Right lobe of liver (tissue), 4 donors: ENCODE measurements at regions not wholly inside any gene's neighbourhood (a gene's known extent, or its start where the extent isn't known, plus 50 kb on each side); places are given as distances from the start of the nearest gene placed in this dataset.

Source experiments
- POLR2A ChIP-seq: fragments of 450-650 bp; IDR thresholded peaks from one replicate; pipeline ENCODE4 v1.6.1; 2017; ENCODE audit warnings: antibody characterized with exemption, mild to moderate bottlenecking
- TF ChIP-seq, protein P1 (sequence below), 4 donors: fragments of 200-600 bp in 3 of 4; fragments of 450-650 bp in 1 of 4; IDR thresholded peaks; one replicate each; pipeline versions ENCODE4 v1.5.1 to v1.8.0; 2016 to 2022; ENCODE audit warnings: antibody characterized with exemption in 4 of 4, mild to moderate bottlenecking in 2 of 4
- donor health status: DM: no; HTN: no; CAD: no.
- donor health status: DM: no; HTN: no; CAD: no.
- donor health status: DM: no; HTN: yes; CAD: no.

GRCh38 chr1:104456724-104457123 lies 707.0 kb downstream of the AMY1C start:
- TF ChIP-seq, protein P1, sequence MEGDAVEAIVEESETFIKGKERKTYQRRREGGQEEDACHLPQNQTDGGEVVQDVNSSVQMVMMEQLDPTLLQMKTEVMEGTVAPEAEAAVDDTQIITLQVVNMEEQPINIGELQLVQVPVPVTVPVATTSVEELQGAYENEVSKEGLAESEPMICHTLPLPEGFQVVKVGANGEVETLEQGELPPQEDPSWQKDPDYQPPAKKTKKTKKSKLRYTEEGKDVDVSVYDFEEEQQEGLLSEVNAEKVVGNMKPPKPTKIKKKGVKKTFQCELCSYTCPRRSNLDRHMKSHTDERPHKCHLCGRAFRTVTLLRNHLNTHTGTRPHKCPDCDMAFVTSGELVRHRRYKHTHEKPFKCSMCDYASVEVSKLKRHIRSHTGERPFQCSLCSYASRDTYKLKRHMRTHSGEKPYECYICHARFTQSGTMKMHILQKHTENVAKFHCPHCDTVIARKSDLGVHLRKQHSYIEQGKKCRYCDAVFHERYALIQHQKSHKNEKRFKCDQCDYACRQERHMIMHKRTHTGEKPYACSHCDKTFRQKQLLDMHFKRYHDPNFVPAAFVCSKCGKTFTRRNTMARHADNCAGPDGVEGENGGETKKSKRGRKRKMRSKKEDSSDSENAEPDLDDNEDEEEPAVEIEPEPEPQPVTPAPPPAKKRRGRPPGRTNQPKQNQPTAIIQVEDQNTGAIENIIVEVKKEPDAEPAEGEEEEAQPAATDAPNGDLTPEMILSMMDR (IDR thresholded peaks at IDR 0.05) = no peak
- TF ChIP-seq POLR2A = no peak
